Keratinocyte (primary cell): ENCODE measurements at regions not wholly inside any gene's neighbourhood (a gene's known extent, or its start where the extent isn't known, plus 50 kb on each side); places are given as distances from the start of the nearest gene placed in this dataset.

Source experiments
- DNase-seq: peaks from one replicate; pipeline ENCODE4 v3.0.0-alpha.2; 2011; ENCODE audit warnings: low read depth, missing footprints, low spot score
- FAIRE-seq: peaks from 2 replicates; lab custom pipeline; 2011; peaks lifted over from hg19 to GRCh38; lab: Jason Lieb, UNC
- H2AFZ ChIP-seq: 2 replicates; pipeline ENCODE4 v1.6.0; 2012; ENCODE audit warnings: low read length, control low read depth, inconsistent platforms; ENCODE audit not compliant: control insufficient read depth
- H3K27ac ChIP-seq: 2 replicates; pipeline ENCODE4 v1.5.1; 2011; ENCODE audit warnings: low read length; ENCODE audit not compliant: control insufficient read depth, insufficient read depth
- H3K27me3 ChIP-seq: 3 replicates; pipeline ENCODE4 v1.6.0; 2011; ENCODE audit warnings: low read length; ENCODE audit not compliant: control insufficient read depth, insufficient read depth; ENCODE audit errors: extremely low read depth
- H3K36me3 ChIP-seq, 2 experiments: 2 replicates in 1 of 2; 3 replicates in 1 of 2; pipeline ENCODE4 v1.5.1; 2011; ENCODE audit warnings: low read length in 2 of 2, mild to moderate bottlenecking in 1 of 2; ENCODE audit not compliant: control insufficient read depth in 2 of 2, insufficient read depth in 2 of 2; ENCODE audit errors: extremely low read depth in 1 of 2
- H3K4me1 ChIP-seq: 3 replicates; pipeline ENCODE4 v1.5.1; 2011; ENCODE audit warnings: low read length; ENCODE audit not compliant: control insufficient read depth, insufficient read depth; ENCODE audit errors: extremely low read depth
- H3K4me2 ChIP-seq: 3 replicates; pipeline ENCODE4 v1.6.0; 2011; ENCODE audit warnings: low read depth, low read length; ENCODE audit not compliant: control insufficient read depth, insufficient read depth; ENCODE audit errors: extremely low read depth
- H3K4me3 ChIP-seq, 3 experiments: fragments of 200-600 bp in 1 of 3; sonication (generic) in 1 of 3; 2 replicates in 2 of 3; 3 replicates in 1 of 3; pipeline ENCODE4 v1.5.1; 2011 to 2016; ENCODE audit warnings: low read length in 3 of 3, mild to moderate bottlenecking in 3 of 3, control low read depth in 2 of 3, inconsistent platforms in 1 of 3, low read depth in 1 of 3, mixed read lengths in 1 of 3, mixed run types in 1 of 3, moderate library complexity in 1 of 3; ENCODE audit not compliant: control insufficient read depth in 2 of 3, insufficient read depth in 2 of 3; ENCODE audit errors: extremely low read depth in 1 of 3
- H3K79me2 ChIP-seq: 2 replicates; pipeline ENCODE4 v1.6.0; 2012; ENCODE audit warnings: low read length; ENCODE audit not compliant: control insufficient read depth, insufficient read depth
- H3K9ac ChIP-seq: 3 replicates; pipeline ENCODE4 v1.6.0; 2011; ENCODE audit warnings: low read length; ENCODE audit not compliant: control insufficient read depth, insufficient read depth; ENCODE audit errors: extremely low read depth
- H3K9me1 ChIP-seq: 3 replicates; pipeline ENCODE4 v1.6.0; 2011; ENCODE audit warnings: low read length; ENCODE audit not compliant: control insufficient read depth, insufficient read depth; ENCODE audit errors: extremely low read depth
- H3K9me3 ChIP-seq: 2 replicates; pipeline ENCODE4 v1.5.1; 2012; ENCODE audit warnings: low read depth, low read length; ENCODE audit not compliant: control insufficient read depth
- H4K20me1 ChIP-seq: 3 replicates; pipeline ENCODE4 v1.6.0; 2011; ENCODE audit warnings: low read length; ENCODE audit not compliant: control insufficient read depth, insufficient read depth; ENCODE audit errors: extremely low read depth
- EZH2 ChIP-seq: IDR thresholded peaks from one replicate; pipeline ENCODE4 v1.6.1; 2012; ENCODE audit warnings: inconsistent platforms, mild to moderate bottlenecking, low read length, moderate library complexity
- dilution Hi-C: fragments of 300-500 bp; cut with MboI; formaldehyde crosslinking; loops from one replicate; pipeline ENCODE4 v1.7.0; 2020; ENCODE audit warnings: low sequenced_read_pairs; ENCODE audit not compliant: extremely low pct_ligation_motif_present
- TF ChIP-seq, protein P1 (sequence below), 3 experiments: IDR thresholded peaks in 1 of 3; conservative IDR thresholded peaks in 1 of 3; optimal IDR thresholded peaks in 1 of 3; 2 replicates in 2 of 3; 3 replicates in 1 of 3; pipeline versions ENCODE3 to v1.5.1; 2011; ENCODE audit warnings: low read length in 3 of 3, mild to moderate bottlenecking in 3 of 3, moderate library complexity in 2 of 3, control low read depth in 1 of 3, inconsistent platforms in 1 of 3; ENCODE audit not compliant: insufficient read depth in 2 of 3; ENCODE audit errors: extremely low read depth in 1 of 3

DNA sequence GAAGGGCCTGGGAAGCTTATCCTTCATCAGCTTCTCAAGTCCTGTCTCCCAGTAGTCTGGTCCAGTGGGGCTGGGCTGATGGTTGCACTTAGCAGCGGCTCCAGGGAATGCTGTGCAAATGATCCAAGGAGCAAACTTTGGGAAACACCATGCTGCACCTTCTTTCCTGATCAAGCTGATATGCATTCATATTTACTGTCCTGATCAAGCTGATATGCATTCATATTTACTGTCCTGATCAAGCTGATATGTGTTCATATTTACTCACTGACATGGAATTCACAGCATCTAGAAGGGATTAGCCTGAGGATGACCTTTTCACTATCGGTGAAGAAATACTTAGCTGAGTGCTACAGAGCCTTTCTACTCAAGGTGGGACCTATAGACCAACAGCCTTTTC, 330.7 kb downstream of the BMPER start:
- FAIRE-seq = no peak
- Histone ChIP-seq H3K9me1 (no peaks in the 10 kb centered on the region), H2AFZ (no peak overlapping the region), H3K4me1 (no peaks in the 10 kb centered on the region), H3K9me3 (no peaks in the 10 kb centered on the region), H3K9ac (no peak overlapping the region), H3K27me3 (no peaks in the 10 kb centered on the region), H3K27ac (no peak overlapping the region), H3K4me2 (no peak overlapping the region), H3K79me2 (no peaks in the 10 kb centered on the region), H3K36me3 (no peaks in the 10 kb centered on the region), H3K4me3 (no peak overlapping the region), H4K20me1 (no peaks in the 10 kb centered on the region)
- TF ChIP-seq EZH2 = no peak
- TF ChIP-seq, protein P1, sequence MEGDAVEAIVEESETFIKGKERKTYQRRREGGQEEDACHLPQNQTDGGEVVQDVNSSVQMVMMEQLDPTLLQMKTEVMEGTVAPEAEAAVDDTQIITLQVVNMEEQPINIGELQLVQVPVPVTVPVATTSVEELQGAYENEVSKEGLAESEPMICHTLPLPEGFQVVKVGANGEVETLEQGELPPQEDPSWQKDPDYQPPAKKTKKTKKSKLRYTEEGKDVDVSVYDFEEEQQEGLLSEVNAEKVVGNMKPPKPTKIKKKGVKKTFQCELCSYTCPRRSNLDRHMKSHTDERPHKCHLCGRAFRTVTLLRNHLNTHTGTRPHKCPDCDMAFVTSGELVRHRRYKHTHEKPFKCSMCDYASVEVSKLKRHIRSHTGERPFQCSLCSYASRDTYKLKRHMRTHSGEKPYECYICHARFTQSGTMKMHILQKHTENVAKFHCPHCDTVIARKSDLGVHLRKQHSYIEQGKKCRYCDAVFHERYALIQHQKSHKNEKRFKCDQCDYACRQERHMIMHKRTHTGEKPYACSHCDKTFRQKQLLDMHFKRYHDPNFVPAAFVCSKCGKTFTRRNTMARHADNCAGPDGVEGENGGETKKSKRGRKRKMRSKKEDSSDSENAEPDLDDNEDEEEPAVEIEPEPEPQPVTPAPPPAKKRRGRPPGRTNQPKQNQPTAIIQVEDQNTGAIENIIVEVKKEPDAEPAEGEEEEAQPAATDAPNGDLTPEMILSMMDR (optimal IDR thresholded peaks at IDR 0.05 in 1 of 3, IDR thresholded peaks at IDR 0.05 in 1 of 3, conservative IDR thresholded peaks at IDR 0.05 in 1 of 3; ENCODE audit: extremely low read depth in 1 of 3, insufficient read depth in 2 of 3, low read length in 3 of 3) = no peak
- no peak for DNase-seq
- dilution Hi-C loops = no loop called here

- H3K4me2 ChIP-seq = no peak overlapping the region
- H3K27ac ChIP-seq = no peak overlapping the region
- no peak for TF ChIP-seq EZH2
- TF ChIP-seq, protein P1 (optimal IDR thresholded peaks at IDR 0.05 in 1 of 3, IDR thresholded peaks at IDR 0.05 in 1 of 3, conservative IDR thresholded peaks at IDR 0.05 in 1 of 3; ENCODE audit: extremely low read depth in 1 of 3, insufficient read depth in 2 of 3, low read length in 3 of 3) = no peak
- no peaks in the 10 kb centered on the region for H3K4me1 ChIP-seq
- H3K9me3 ChIP-seq = no peaks in the 10 kb centered on the region
- no peaks in the 10 kb centered on the region for H4K20me1 ChIP-seq
- dilution Hi-C loops = no loop called here
- H2AFZ ChIP-seq = no peak overlapping the region
- no peak for FAIRE-seq
- H3K79me2 ChIP-seq = no peaks in the 10 kb centered on the region
- H3K27me3 ChIP-seq = no peaks in the 10 kb centered on the region
- no peaks in the 10 kb centered on the region for H3K36me3 ChIP-seq
- no peak overlapping the region for H3K9ac ChIP-seq
- no peak for DNase-seq
- no peaks in the 10 kb centered on the region for H3K9me1 ChIP-seq
- H3K4me3 ChIP-seq = no peak overlapping the region
These were observed 331.6 kb downstream of the BMPER start for GRCh38 chr7:34236839-34237492.
